HEK293T (cell line): ENCODE measurements at regions not wholly inside any gene's neighbourhood (a gene's known extent, or its start where the extent isn't known, plus 50 kb on each side); places are given as distances from the start of the nearest gene placed in this dataset.

Source experiments
- CTCF ChIA-PET: fragments of 350-600 bp; formaldehyde crosslinking; extraction: SDS; loops from one replicate; lab custom pipeline; 2021; ENCODE audit warnings: antibody characterized with exemption, inconsistent platforms; lab: Yijun Ruan, JAX
- POLR2A ChIA-PET: fragments of 350-600 bp; formaldehyde crosslinking; extraction: SDS; loops from one replicate; lab custom pipeline; 2020; ENCODE audit warnings: antibody characterized with exemption, inconsistent platforms; lab: Yijun Ruan, JAX
- DNase-seq: peaks from one replicate; pipeline ENCODE4 v3.0.0; 2012; ENCODE audit warnings: mixed read lengths; ENCODE audit errors: extremely low spot score
- ARNT ChIP-seq: fragments of 450-650 bp; IDR thresholded peaks from 2 replicates; pipeline ENCODE4 v1.6.1; 2017; ENCODE audit warnings: mild to moderate bottlenecking
- BHLHE40 ChIP-seq: fragments of 450-650 bp; IDR thresholded peaks from 2 replicates; pipeline ENCODE4 v1.6.1; 2016; ENCODE audit warnings: mild to moderate bottlenecking, moderate library complexity, borderline replicate concordance
- CTBP1 ChIP-seq: fragments of 450-650 bp; IDR thresholded peaks from 2 replicates; pipeline ENCODE4 v1.6.1; 2016; ENCODE audit warnings: borderline replicate concordance
- ELF4 ChIP-seq: fragments of 450-650 bp; IDR thresholded peaks from 2 replicates; pipeline ENCODE4 v1.6.1; 2017; ENCODE audit warnings: antibody characterized with exemption
- FOXA1 ChIP-seq: fragments of 450-650 bp; IDR thresholded peaks from 2 replicates; pipeline ENCODE4 v1.6.1; 2016; ENCODE audit warnings: mild to moderate bottlenecking
- FOXK2 ChIP-seq: fragments of 450-650 bp; IDR thresholded peaks from 2 replicates; pipeline ENCODE4 v1.6.1; 2016; ENCODE audit warnings: mild to moderate bottlenecking
- FOXM1 ChIP-seq: fragments of 450-650 bp; IDR thresholded peaks from 2 replicates; pipeline ENCODE4 v1.6.1; 2017; ENCODE audit warnings: mild to moderate bottlenecking, borderline replicate concordance
- HDGF ChIP-seq: fragments of 450-650 bp; IDR thresholded peaks from 2 replicates; pipeline ENCODE4 v1.6.1; 2017; ENCODE audit warnings: antibody characterized with exemption, borderline replicate concordance
- L3MBTL2 ChIP-seq: fragments of 450-650 bp; conservative IDR thresholded peaks from 2 replicates; pipeline ENCODE4 v1.6.1; 2016; ENCODE audit warnings: mild to moderate bottlenecking
- LEF1 ChIP-seq: fragments of 450-650 bp; IDR thresholded peaks from 2 replicates; pipeline ENCODE4 v1.6.1; 2017; ENCODE audit warnings: mild to moderate bottlenecking, borderline replicate concordance
- NFRKB ChIP-seq: fragments of 450-650 bp; IDR thresholded peaks from 2 replicates; pipeline ENCODE4 v1.6.1; 2016; ENCODE audit warnings: mild to moderate bottlenecking, moderate library complexity
- PKNOX1 ChIP-seq: fragments of 450-650 bp; IDR thresholded peaks from 2 replicates; pipeline ENCODE4 v1.6.1; 2016
- SP1 ChIP-seq: fragments of 450-650 bp; IDR thresholded peaks from 2 replicates; pipeline ENCODE4 v1.6.1; 2017
- SUZ12 ChIP-seq: fragments of 450-650 bp; IDR thresholded peaks from 2 replicates; pipeline ENCODE4 v1.6.1; 2016; ENCODE audit warnings: mild to moderate bottlenecking
- TARDBP ChIP-seq: fragments of 450-650 bp; IDR thresholded peaks from 2 replicates; pipeline ENCODE4 v1.6.1; 2016
- ZNF384 ChIP-seq: fragments of 450-650 bp; IDR thresholded peaks from 2 replicates; pipeline ENCODE4 v1.6.1; 2016

GRCh38 chr3:76872999-76873398, 166.9 kb upstream of the ROBO2 start:
- ChIA-PET POLR2A (no interaction called here), CTCF (no interaction called here)
- TF ChIP-seq FOXM1 = no peak
- DNase-seq = no peak

- CTCF ChIA-PET = no interaction called here
- POLR2A ChIA-PET = no interaction called here
- DNase-seq = no peak
- no peak for TF ChIP-seq TARDBP
- TF ChIP-seq FOXA1 = no peak
- TF ChIP-seq SP1 = no peak
- no peak for TF ChIP-seq PKNOX1
- TF ChIP-seq CTBP1 = no peak
- no peak for TF ChIP-seq BHLHE40
- no peak for TF ChIP-seq ARNT
- no peak for TF ChIP-seq SUZ12
- TF ChIP-seq ELF4 = no peak
- TF ChIP-seq HDGF = no peak
Observed at GRCh38 chr3:76873532-76874242, 166.2 kb upstream of the ROBO2 start.

- POLR2A ChIA-PET = no interaction called here
- CTCF ChIA-PET = interaction anchor here (0.7 kb wide), 1 partner anchor 180 kb away, joined by 3 read pairs; no protein-coding TSS in a partner anchor
- no peak for TF ChIP-seq ELF4
- TF ChIP-seq ARNT = no peak
- no peak for TF ChIP-seq TARDBP
- DNase-seq = no peak
Observed at GRCh38 chr3:76879959-76880358, 159.9 kb upstream of the ROBO2 start.

- no peak for DNase-seq
- POLR2A ChIA-PET = no interaction called here
- TF ChIP-seq NFRKB = no peak
- TF ChIP-seq TARDBP = no peak
- TF ChIP-seq ELF4 = no peak
- TF ChIP-seq PKNOX1 = no peak
- TF ChIP-seq ARNT = no peak
- no peak for TF ChIP-seq SP1
- CTCF ChIA-PET = no interaction called here
Observed at GRCh38 chr3:76886761-76887500, 153.0 kb upstream of the ROBO2 start.

GRCh38 chr3:76888856-76889255, 151.0 kb upstream of the ROBO2 start:
- POLR2A ChIA-PET = no interaction called here
- CTCF ChIA-PET = no interaction called here
- TF ChIP-seq SUZ12 (no peak), LEF1 (no peak), FOXK2 (no peak), SP1 (no peak), ELF4 (no peak)
- no peak for DNase-seq

GRCh38 chr3:76889911-76890310, 150.0 kb upstream of the ROBO2 start:
- TF ChIP-seq CTBP1 = no peak
- TF ChIP-seq FOXK2 = no peak
- TF ChIP-seq BHLHE40 = no peak
- TF ChIP-seq ELF4 = no peak
- TF ChIP-seq ARNT = no peak
- no peak for TF ChIP-seq FOXM1
- no peak for TF ChIP-seq TARDBP
- TF ChIP-seq L3MBTL2 = no peak
- no peak for TF ChIP-seq ZNF384
- TF ChIP-seq LEF1 = no peak
- no peak for TF ChIP-seq PKNOX1
- TF ChIP-seq SUZ12 = no peak
- TF ChIP-seq FOXA1 = no peak
- no peak for TF ChIP-seq HDGF
- TF ChIP-seq NFRKB = no peak
- TF ChIP-seq SP1 = no peak
- no peak for DNase-seq
- ChIA-PET POLR2A (no interaction called here), CTCF (no interaction called here)

GRCh38 chr3:76897076-76897475, 142.8 kb upstream of the ROBO2 start:
- TF ChIP-seq FOXA1 (no peak), FOXK2 (no peak), CTBP1 (no peak), ARNT (no peak), TARDBP (no peak)
- CTCF ChIA-PET = no interaction called here
- POLR2A ChIA-PET = no interaction called here
- DNase-seq = no peak
